ENCODE measurements at regions not wholly inside any gene's neighbourhood (a gene's known extent, or its start where the extent isn't known, plus 50 kb on each side); places are given as distances from the start of the nearest gene placed in this dataset.

DNA sequence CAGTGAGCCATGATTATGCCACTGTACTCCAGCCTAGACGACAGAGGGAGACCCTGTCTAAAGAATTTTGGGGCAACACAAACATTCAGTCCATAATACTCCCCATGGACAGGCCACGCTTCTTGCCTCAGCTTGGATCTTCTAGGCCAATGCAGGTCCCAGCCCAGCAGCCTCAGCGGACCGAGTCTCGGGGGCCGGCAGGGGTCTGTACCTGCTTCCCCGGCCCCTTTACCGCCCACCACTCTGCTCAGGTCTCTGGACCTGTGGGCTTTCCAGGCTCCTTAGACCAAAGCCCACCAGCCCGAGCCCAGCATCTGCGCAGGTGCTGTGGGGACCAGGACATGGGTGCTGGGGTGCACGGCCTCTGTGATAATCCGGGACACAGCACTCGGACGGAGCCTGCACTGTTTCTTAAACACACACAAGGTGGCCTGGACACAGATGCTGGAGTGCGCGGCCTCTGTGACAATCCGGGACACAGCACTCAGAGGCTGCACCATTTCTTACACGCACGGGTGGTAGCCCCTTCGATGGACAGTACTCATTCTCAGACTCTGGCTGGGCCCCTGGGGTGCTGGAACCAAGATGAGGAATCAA is 62.1 kb upstream of the GPC1 start:
- TF ChIP-seq, protein P1, sequence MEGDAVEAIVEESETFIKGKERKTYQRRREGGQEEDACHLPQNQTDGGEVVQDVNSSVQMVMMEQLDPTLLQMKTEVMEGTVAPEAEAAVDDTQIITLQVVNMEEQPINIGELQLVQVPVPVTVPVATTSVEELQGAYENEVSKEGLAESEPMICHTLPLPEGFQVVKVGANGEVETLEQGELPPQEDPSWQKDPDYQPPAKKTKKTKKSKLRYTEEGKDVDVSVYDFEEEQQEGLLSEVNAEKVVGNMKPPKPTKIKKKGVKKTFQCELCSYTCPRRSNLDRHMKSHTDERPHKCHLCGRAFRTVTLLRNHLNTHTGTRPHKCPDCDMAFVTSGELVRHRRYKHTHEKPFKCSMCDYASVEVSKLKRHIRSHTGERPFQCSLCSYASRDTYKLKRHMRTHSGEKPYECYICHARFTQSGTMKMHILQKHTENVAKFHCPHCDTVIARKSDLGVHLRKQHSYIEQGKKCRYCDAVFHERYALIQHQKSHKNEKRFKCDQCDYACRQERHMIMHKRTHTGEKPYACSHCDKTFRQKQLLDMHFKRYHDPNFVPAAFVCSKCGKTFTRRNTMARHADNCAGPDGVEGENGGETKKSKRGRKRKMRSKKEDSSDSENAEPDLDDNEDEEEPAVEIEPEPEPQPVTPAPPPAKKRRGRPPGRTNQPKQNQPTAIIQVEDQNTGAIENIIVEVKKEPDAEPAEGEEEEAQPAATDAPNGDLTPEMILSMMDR (IDR thresholded peaks at IDR 0.05; ENCODE audit: low read length) = no peak
- TF ChIP-seq EZH2 (optimal IDR thresholded peaks at IDR 0.05; ENCODE audit: low read depth, low read length) = no peak
- no peak for TF ChIP-seq EZH2phosphoT487 (IDR thresholded peaks at IDR 0.05; ENCODE audit: low read length)
